HCT116 (cell line): ENCODE measurements at regions not wholly inside any gene's neighbourhood (a gene's known extent, or its start where the extent isn't known, plus 50 kb on each side); places are given as distances from the start of the nearest gene placed in this dataset.

ENCODE experiments used
- CEBPB ChIP-seq: IDR thresholded peaks from 2 replicates; pipeline ENCODE4 v1.6.1; 2012; ENCODE audit warnings: low read depth
- JUND ChIP-seq: IDR thresholded peaks from 2 replicates; pipeline ENCODE4 v1.6.1; 2012
- POLR2AphosphoS5 ChIP-seq: IDR thresholded peaks from 2 replicates; pipeline ENCODE4 v1.6.1; 2011; ENCODE audit warnings: mild to moderate bottlenecking, low read depth, low read length, moderate library complexity
- SP1 ChIP-seq: IDR thresholded peaks from 2 replicates; pipeline ENCODE4 v1.6.1; 2012; ENCODE audit warnings: low read depth
- TF ChIP-seq, protein P1 (sequence below), 3 experiments: fragments of 200-600 bp in 1 of 3; sonication (generic) in 1 of 3; IDR thresholded peaks in 2 of 3; conservative IDR thresholded peaks in 1 of 3; 2 replicates each; pipeline ENCODE4 v1.5.1; 2012 to 2017; ENCODE audit warnings: low read depth in 2 of 3, low read length in 2 of 3, antibody characterized with exemption in 1 of 3, borderline replicate concordance in 1 of 3, control low read depth in 1 of 3, mild to moderate bottlenecking in 1 of 3, mixed read lengths in 1 of 3, mixed run types in 1 of 3, moderate library complexity in 1 of 3; ENCODE audit not compliant: insufficient read depth in 1 of 3
- TF ChIP-seq, protein P2 (sequence below): IDR thresholded peaks from 2 replicates; pipeline ENCODE4 v1.6.1; 2012
- TF ChIP-seq, protein P3 (sequence below): IDR thresholded peaks from 2 replicates; pipeline ENCODE4 v1.6.1; 2012

DNA sequence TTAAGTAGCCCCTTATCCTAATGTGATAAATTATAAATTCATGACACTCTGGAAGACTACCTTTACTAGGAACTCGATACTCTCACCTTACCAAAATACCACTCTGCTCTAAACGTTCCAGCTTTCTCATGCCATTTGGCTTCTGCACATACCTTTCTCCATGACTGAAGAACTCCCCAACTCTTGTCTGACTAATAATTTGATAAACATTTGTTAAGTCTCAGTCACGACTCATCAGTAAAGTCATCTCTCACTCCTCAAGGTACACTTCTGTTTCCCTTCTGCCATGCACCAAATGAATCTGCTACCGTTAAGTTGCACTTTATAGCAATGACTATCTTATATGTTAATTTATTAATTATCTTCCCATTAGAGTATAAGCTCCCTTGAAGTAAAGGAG is 498.3 kb upstream of the NOVA1 start:
- TF ChIP-seq, protein P1, sequence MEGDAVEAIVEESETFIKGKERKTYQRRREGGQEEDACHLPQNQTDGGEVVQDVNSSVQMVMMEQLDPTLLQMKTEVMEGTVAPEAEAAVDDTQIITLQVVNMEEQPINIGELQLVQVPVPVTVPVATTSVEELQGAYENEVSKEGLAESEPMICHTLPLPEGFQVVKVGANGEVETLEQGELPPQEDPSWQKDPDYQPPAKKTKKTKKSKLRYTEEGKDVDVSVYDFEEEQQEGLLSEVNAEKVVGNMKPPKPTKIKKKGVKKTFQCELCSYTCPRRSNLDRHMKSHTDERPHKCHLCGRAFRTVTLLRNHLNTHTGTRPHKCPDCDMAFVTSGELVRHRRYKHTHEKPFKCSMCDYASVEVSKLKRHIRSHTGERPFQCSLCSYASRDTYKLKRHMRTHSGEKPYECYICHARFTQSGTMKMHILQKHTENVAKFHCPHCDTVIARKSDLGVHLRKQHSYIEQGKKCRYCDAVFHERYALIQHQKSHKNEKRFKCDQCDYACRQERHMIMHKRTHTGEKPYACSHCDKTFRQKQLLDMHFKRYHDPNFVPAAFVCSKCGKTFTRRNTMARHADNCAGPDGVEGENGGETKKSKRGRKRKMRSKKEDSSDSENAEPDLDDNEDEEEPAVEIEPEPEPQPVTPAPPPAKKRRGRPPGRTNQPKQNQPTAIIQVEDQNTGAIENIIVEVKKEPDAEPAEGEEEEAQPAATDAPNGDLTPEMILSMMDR (IDR thresholded peaks at IDR 0.05 in 2 of 3, conservative IDR thresholded peaks at IDR 0.05 in 1 of 3; ENCODE audit: borderline replicate concordance in 1 of 3, insufficient read depth in 1 of 3, low read depth in 2 of 3, low read length in 2 of 3) = no peak
- TF ChIP-seq JUND (no peak), SP1 (no peak), POLR2AphosphoS5 (no peak), CEBPB (no peak)
- TF ChIP-seq, protein P2, sequence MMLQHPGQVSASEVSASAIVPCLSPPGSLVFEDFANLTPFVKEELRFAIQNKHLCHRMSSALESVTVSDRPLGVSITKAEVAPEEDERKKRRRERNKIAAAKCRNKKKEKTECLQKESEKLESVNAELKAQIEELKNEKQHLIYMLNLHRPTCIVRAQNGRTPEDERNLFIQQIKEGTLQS = no peak
- TF ChIP-seq, protein P3, sequence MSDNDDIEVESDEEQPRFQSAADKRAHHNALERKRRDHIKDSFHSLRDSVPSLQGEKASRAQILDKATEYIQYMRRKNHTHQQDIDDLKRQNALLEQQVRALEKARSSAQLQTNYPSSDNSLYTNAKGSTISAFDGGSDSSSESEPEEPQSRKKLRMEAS = no peak
